ENCODE measurements at regions not wholly inside any gene's neighbourhood (a gene's known extent, or its start where the extent isn't known, plus 50 kb on each side); places are given as distances from the start of the nearest gene placed in this dataset.
A peak's percentile ranks its signal among the peaks of the same experiment; 100 is the strongest.

GRCh38 chr12:24723759-24724158 is 225.1 kb downstream of the BCAT1 start:
- no peak for DNase-seq (ENCODE audit: low read depth in 2 of 2)

GRCh38 chr12:24721191-24721590 is 227.7 kb downstream of the BCAT1 start:
- no peak for DNase-seq (ENCODE audit: low read depth in 2 of 2)

- DNase-seq (ENCODE audit: low read depth in 2 of 2): peak in 1 of 2 donors; percentile 22
Measured at GRCh38 chr12:24719293-24719721, 229.6 kb downstream of the BCAT1 start.

- DNase-seq (ENCODE audit: low read depth in 2 of 2): no peak
Measured at GRCh38 chr12:24718617-24719016, 230.3 kb downstream of the BCAT1 start.

DNA sequence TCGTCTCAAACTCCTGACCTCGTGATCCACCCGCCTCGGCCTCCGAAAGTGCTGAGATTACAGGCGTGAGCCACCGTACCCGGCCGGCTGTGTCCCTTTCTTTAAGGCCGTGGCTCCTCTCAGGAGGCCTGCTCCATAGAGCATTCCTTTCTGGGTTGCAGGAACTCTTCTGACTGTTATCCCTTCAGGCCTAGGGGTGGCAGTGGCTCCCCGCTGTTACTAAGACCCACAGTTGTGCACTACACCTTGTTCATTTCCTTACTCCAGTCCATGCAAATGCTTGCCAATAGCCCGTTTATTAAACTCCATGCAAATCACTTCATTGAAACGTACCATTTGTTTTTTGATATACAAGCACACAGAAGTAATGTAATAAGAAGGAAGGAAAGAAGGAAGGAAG is 234.7 kb downstream of the BCAT1 start:
- DNase-seq (ENCODE audit: low read depth in 2 of 2): no peak

- no peak for DNase-seq (ENCODE audit: low read depth in 2 of 2)
Measured at GRCh38 chr12:24711056-24712008, 237.6 kb downstream of the BCAT1 start.

GRCh38 chr12:24709216-24709615 is 239.7 kb downstream of the BCAT1 start:
- DNase-seq (ENCODE audit: low read depth in 2 of 2): no peak

- DNase-seq (ENCODE audit: low read depth in 2 of 2): no peak
Measured at GRCh38 chr12:24708718-24709117, 240.2 kb downstream of the BCAT1 start.

DNA sequence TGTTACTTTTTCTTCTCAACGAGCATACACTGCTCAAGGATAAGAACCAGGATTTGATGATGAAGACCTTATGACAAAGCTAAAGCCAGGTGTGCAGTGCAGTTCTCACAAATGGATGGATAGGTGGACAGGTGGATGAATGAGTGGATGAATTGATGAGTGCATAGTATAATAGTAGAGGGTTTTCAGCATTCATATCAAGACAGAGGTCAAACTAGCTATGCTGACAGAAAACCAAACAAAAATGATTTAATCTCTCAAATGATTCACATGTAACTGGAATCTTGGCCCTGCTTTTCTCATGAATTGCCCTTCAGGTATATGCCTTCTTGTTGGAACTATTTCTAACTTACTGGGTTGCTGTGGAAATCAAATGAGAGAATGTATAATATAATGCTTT is 240.9 kb downstream of the BCAT1 start:
- DNase-seq (ENCODE audit: low read depth in 2 of 2): no peak

- DNase-seq (ENCODE audit: low read depth in 2 of 2): no peak
Measured at GRCh38 chr12:24707334-24707733, 241.6 kb downstream of the BCAT1 start.

- DNase-seq (ENCODE audit: low read depth in 2 of 2): no peak
Measured at GRCh38 chr12:24705741-24706358, 243.1 kb downstream of the BCAT1 start.

DNA sequence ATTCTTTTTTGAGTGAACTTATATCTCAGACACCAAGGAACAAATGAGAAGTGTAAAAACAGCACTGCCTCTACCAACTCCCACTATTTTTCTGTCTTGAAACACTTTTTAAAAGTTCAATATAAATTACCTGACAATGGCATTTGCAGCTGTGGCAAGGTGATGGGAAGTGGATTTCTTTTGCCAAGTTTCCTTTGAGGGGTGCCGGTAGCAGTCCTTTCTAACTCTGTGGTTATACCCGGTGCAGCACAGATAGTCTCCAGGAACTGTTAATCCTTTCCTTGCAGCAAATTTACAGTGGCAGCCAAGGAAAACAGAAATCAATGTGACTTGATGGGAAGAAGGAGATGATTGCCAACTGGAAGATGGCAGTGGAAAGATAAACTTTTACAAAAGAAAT is 243.7 kb downstream of the BCAT1 start:
- no peak for DNase-seq (ENCODE audit: low read depth in 2 of 2)

DNA sequence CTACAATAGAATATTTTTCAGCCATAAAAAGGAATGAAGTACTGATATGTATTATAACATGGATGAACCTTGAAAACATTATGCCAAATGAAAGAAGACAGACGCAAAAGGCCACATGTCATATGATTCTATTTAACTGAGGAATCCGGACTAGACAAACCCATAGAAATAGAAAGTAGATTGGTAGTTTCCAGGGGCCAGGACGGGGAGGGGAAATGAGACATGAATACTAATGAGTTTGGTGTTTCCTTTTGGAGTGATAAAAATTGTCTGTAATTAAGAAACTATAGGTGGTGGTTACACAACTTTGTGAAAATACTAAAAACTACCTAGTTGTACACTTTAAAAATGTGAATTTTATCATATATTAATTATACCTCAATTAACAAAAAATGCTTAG is 247.6 kb downstream of the BCAT1 start:
- DNase-seq (ENCODE audit: low read depth in 2 of 2): no peak

DNA sequence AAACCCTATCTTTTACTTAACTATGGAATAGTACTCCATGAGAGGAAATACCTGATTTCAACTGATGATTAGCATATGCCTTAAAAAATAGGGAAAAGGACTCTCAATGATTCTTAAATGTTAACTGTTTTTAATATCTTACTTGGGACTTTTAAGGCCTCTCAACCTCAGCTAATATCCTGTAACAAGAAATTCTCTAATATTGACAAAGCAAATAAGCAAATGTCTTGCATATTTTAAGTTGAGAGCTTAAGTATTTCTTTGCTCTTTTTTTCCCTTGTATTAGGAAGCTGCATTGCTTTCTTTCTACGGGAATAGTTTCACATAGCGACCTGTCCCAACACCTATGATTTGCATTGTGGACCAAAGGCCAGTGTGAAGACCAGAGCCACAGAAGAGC is 249.9 kb downstream of the BCAT1 start:
- no peak for DNase-seq (ENCODE audit: low read depth in 2 of 2)

DNA sequence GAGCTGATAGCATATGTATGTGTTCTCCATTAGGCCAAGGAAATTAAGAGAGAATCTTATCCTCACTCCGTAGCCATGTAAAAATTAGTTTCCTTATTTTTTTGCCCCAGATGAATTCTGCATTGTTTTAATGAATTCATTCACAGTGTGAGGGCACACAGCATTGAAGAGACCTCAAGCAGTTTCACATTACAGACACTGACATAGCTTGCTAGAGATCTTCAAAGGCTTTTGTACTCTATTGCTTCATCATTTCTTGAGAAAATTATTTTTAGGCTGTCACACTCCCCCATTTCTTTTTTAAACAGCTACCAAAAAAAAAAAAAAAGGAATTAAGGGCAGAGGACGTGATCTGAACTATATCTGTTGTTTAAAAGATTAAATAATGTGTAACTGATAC is 251.1 kb downstream of the BCAT1 start:
- no peak for DNase-seq (ENCODE audit: low read depth in 2 of 2)

- no peak for DNase-seq (ENCODE audit: low read depth in 2 of 2)
Measured at GRCh38 chr12:24697295-24697694, 251.6 kb downstream of the BCAT1 start.

DNA sequence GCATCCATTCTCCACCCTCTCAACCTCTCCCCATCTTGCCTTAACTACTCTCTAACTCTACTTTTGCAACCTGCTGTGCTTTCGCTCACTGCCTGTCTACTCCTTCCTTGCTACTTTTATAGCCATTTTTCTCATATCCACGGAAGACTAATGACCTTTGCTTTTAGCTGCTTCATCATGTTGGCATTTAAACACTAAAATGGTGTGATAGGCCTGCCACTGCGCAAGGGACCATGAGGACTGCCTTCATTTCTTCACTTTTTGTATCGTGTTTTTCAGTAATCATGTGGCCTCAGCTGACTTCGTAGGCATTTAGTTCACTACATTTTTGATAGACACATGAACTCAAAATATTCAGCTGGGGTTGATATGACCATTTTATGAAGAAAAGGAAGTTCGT is 252.1 kb downstream of the BCAT1 start:
- DNase-seq (ENCODE audit: low read depth in 2 of 2): no peak

DNA sequence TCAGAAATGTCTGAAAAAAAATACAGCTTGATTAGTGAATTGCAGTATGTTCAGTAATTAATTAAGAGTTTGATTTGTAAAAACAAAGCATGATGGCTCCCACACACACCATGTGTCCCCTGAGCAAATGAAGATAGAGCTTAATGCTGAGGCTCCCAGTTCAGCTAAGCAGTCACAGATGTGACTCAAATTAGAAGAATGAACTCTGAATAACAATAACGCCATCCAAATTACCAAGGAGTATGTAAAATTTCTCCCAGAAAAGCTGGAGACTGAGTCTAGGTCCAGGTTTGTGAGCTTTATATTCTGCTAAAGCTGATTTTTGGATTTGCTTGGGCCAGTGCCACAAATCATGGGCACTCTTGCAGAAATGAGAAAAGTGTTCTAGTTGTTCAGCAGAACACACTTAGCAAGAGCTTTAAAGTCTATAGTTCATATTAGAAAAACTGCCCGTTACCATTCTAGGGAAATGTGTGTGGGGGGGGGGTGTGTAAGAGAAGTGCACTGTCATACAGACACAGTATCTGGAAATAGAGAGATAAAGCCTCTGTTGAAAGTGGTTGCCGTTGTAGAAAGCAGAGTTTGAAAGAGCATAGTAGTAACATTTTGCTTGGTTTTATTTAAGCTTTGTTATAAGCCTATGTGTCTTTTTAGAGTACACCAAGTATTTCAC is 253.1 kb downstream of the BCAT1 start:
- no peak for DNase-seq (ENCODE audit: low read depth in 2 of 2)

DNA sequence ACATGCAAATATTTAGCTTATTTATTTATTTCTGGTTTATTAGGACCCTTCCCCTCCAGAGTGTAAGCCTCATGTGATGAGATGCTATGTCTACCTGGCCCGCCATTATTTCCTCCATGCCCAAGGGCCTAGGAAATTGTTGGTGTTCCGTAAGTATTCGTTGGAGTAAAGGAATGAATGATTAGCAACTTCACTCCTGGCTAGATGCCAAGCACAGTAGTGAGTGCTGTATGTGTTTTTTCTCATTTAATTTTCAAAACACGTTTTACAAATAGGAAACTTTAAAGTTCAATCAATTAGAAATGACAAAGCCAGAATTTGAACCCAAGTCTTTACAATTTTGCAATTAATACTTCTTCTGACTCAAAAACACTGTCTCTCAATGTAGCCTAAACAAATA is 253.8 kb downstream of the BCAT1 start:
- DNase-seq (ENCODE audit: low read depth in 2 of 2): no peak

- no peak for DNase-seq (ENCODE audit: low read depth in 2 of 2)
Measured at GRCh38 chr12:24688601-24689000, 260.3 kb downstream of the BCAT1 start.

GRCh38 chr12:24681570-24681969 is 267.3 kb downstream of the BCAT1 start:
- DNase-seq (ENCODE audit: low read depth in 2 of 2): no peak

GRCh38 chr12:24679126-24679525 is 269.8 kb downstream of the BCAT1 start:
- DNase-seq (ENCODE audit: low read depth in 2 of 2): no peak

DNA sequence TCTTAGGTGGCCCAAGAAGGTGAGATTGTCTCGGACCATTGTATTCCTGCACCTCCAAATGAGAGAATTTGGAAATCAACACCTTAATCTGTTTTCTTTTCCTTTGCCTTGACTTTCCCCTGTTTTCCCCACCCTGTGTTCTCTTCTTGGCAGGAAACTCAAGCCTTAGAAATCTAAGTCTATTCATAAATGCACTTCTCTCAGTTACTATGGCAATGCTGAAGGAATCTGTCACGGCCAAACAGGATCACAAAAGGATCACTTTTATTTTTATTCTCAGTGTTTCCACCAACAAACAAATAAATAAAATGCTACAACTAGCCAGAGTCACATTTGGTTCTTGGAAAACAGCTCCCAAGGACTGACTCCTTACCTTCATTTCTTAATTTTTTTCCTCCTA is 270.5 kb downstream of the BCAT1 start:
- no peak for DNase-seq (ENCODE audit: low read depth in 2 of 2)
